Fibroblast of lung (primary cell): ENCODE measurements at regions not wholly inside any gene's neighbourhood (a gene's known extent, or its start where the extent isn't known, plus 50 kb on each side); places are given as distances from the start of the nearest gene placed in this dataset.

Experiments used
- DNase-seq, 2 donors: peaks; one replicate each; pipeline versions ENCODE4 v3.0.0 to v3.0.0-alpha.2; 2010; ENCODE audit warnings: low read depth in 2 of 2
- H2AFZ ChIP-seq: 2 replicates; pipeline ENCODE4 v1.5.1; 2012; ENCODE audit warnings: low read length, control low read depth, inconsistent platforms
- H3K27ac ChIP-seq: 2 replicates; pipeline ENCODE4 v1.5.1; 2011; ENCODE audit warnings: low read length, control low read depth; ENCODE audit not compliant: insufficient read depth
- H3K27me3 ChIP-seq: 2 replicates; pipeline ENCODE4 v1.5.1; 2011; ENCODE audit warnings: mild to moderate bottlenecking, low read length; ENCODE audit not compliant: control insufficient read depth, insufficient read depth
- H3K36me3 ChIP-seq: 2 replicates; pipeline ENCODE4 v1.5.1; 2011; ENCODE audit warnings: low read length; ENCODE audit not compliant: control insufficient read depth, insufficient read depth
- H3K4me1 ChIP-seq: 2 replicates; pipeline ENCODE4 v1.5.1; 2011; ENCODE audit warnings: low read length; ENCODE audit not compliant: control insufficient read depth, insufficient read depth; ENCODE audit errors: extremely low read depth
- H3K4me2 ChIP-seq: 2 replicates; pipeline ENCODE4 v1.5.1; 2011; ENCODE audit warnings: low read length, control low read depth; ENCODE audit not compliant: insufficient read depth; ENCODE audit errors: extremely low read depth
- H3K4me3 ChIP-seq, 4 experiments: fragments of 200-600 bp in 1 of 4; sonication (generic) in 1 of 4; replicated peaks in 1 of 4; 2 replicates each; pipeline ENCODE4 v1.5.1; 2011 to 2016; ENCODE audit warnings: low read length in 4 of 4, low read depth in 3 of 4, mild to moderate bottlenecking in 3 of 4, control low read depth in 2 of 4, inconsistent platforms in 1 of 4, mixed read lengths in 1 of 4; ENCODE audit not compliant: insufficient read depth in 1 of 4; ENCODE audit errors: control extremely low read depth in 1 of 4
- H3K79me2 ChIP-seq: 2 replicates; pipeline ENCODE4 v1.5.1; 2012; ENCODE audit warnings: mild to moderate bottlenecking, low read length, inconsistent platforms; ENCODE audit not compliant: control insufficient read depth, insufficient read depth
- H3K9ac ChIP-seq: 2 replicates; pipeline ENCODE4 v1.5.1; 2011; ENCODE audit warnings: mild to moderate bottlenecking, low read length, control low read depth; ENCODE audit not compliant: insufficient read depth
- H3K9me3 ChIP-seq: 2 replicates; pipeline ENCODE4 v1.5.1; 2012; ENCODE audit warnings: low read depth, low read length; ENCODE audit not compliant: control insufficient read depth, insufficient read depth
- H4K20me1 ChIP-seq: 2 replicates; pipeline ENCODE4 v1.5.1; 2011; ENCODE audit warnings: low read length; ENCODE audit not compliant: control insufficient read depth, insufficient read depth; ENCODE audit errors: extremely low read depth
- CTCF ChIP-seq, 2 donors: IDR thresholded peaks in 1 of 2; conservative IDR thresholded peaks in 1 of 2; 1 replicate in 1 of 2; 2 replicates in 1 of 2; pipeline ENCODE4 v1.5.1; 2011 to 2012; ENCODE audit warnings: low read length in 2 of 2, control low read depth in 1 of 2, inconsistent platforms in 1 of 2, low read depth in 1 of 2, mild to moderate bottlenecking in 1 of 2
- EZH2 ChIP-seq: IDR thresholded peaks from 2 replicates; pipeline ENCODE4 v1.5.1; 2012; ENCODE audit warnings: low read length, control low read depth, mild to moderate bottlenecking; ENCODE audit errors: missing control alignments

GRCh38 chr11:45513821-45514340 is 151.5 kb downstream of the CHST1 start:
- Histone ChIP-seq H4K20me1 (peaks cover 2% of the 10 kb centered on the region), H2AFZ (no peak overlapping the region), H3K36me3 (no peaks in the 10 kb centered on the region), H3K4me1 (no peaks in the 10 kb centered on the region), H3K27ac (no peak overlapping the region), H3K4me2 (no peak overlapping the region), H3K79me2 (no peaks in the 10 kb centered on the region), H3K9ac (no peak overlapping the region), H3K27me3 (no peaks in the 10 kb centered on the region), H3K4me3 (no peak overlapping the region), H3K9me3 (no peaks in the 10 kb centered on the region)
- DNase-seq, result no peak
- TF ChIP-seq CTCF (conservative IDR thresholded peaks at IDR 0.05 in 1 of 2, IDR thresholded peaks at IDR 0.05 in 1 of 2; ENCODE audit: low read depth in 1 of 2, low read length in 2 of 2), result no peak
- TF ChIP-seq EZH2, result no peak

- Histone ChIP-seq H4K20me1 (peaks cover 2% of the 10 kb centered on the region), H3K4me3 (no peak overlapping the region)
- no peak for DNase-seq
Observed at GRCh38 chr11:45512471-45513148, 152.8 kb downstream of the CHST1 start.

GRCh38 chr11:45511566-45511965 is 153.9 kb downstream of the CHST1 start:
- Histone ChIP-seq H3K79me2 (no peaks in the 10 kb centered on the region), H3K36me3 (no peaks in the 10 kb centered on the region), H4K20me1 (peaks cover 2% of the 10 kb centered on the region), H3K4me2 (no peak overlapping the region), H3K9me3 (no peaks in the 10 kb centered on the region), H3K27me3 (no peaks in the 10 kb centered on the region), H3K27ac (no peak overlapping the region), H2AFZ (no peak overlapping the region), H3K4me1 (no peaks in the 10 kb centered on the region), H3K9ac (no peak overlapping the region), H3K4me3 (no peak overlapping the region)
- TF ChIP-seq EZH2 (no peak), CTCF (conservative IDR thresholded peaks at IDR 0.05 in 1 of 2, IDR thresholded peaks at IDR 0.05 in 1 of 2; ENCODE audit: low read depth in 1 of 2, low read length in 2 of 2) (no peak)
- no peak for DNase-seq

More at GRCh38 chr11:45512471-45513148, 152.8 kb downstream of the CHST1 start:
- no peaks in the 10 kb centered on the region for H3K36me3 ChIP-seq
- H2AFZ ChIP-seq, result no peak overlapping the region
- H3K79me2 ChIP-seq, result no peaks in the 10 kb centered on the region
- H3K27ac ChIP-seq, result no peak overlapping the region
- TF ChIP-seq CTCF (conservative IDR thresholded peaks at IDR 0.05 in 1 of 2, IDR thresholded peaks at IDR 0.05 in 1 of 2; ENCODE audit: low read depth in 1 of 2, low read length in 2 of 2) (no peak), EZH2 (no peak)
- H3K4me1 ChIP-seq, result no peaks in the 10 kb centered on the region
- H3K27me3 ChIP-seq, result no peaks in the 10 kb centered on the region
- no peak overlapping the region for H3K4me2 ChIP-seq
- no peak overlapping the region for H3K9ac ChIP-seq
- H3K9me3 ChIP-seq, result no peaks in the 10 kb centered on the region
